CD14-positive monocyte (primary cell): ENCODE measurements at regions not wholly inside any gene's neighbourhood (a gene's known extent, or its start where the extent isn't known, plus 50 kb on each side); places are given as distances from the start of the nearest gene placed in this dataset.

Source experiments
- DNase-seq, 3 donors: peaks; one replicate each; pipeline ENCODE4 v3.0.0-alpha.2; 2011 to 2022
- H2AFZ ChIP-seq: 2 replicates; pipeline ENCODE4 v1.6.0; 2012; ENCODE audit warnings: mild to moderate bottlenecking, low read depth, low read length, inconsistent platforms; ENCODE audit not compliant: insufficient read depth, poor library complexity, severe bottlenecking
- H3K27ac ChIP-seq, 2 donors: 1 replicate in 1 of 2; 2 replicates in 1 of 2; pipeline ENCODE4 v1.5.1; 2012 to 2013; ENCODE audit warnings: low read length in 2 of 2, control low read depth in 1 of 2, inconsistent platforms in 1 of 2, low read depth in 1 of 2, mild to moderate bottlenecking in 1 of 2
- H3K27me3 ChIP-seq, 2 donors: one replicate each; pipeline versions ENCODE4 v1.6.0 to v1.6.1; 2011 to 2013; ENCODE audit warnings: low read length in 2 of 2; ENCODE audit not compliant: control insufficient read depth in 2 of 2, insufficient read depth in 2 of 2
- H3K36me3 ChIP-seq, 2 donors: replicated peaks in 1 of 2; 1 replicate in 1 of 2; 2 replicates in 1 of 2; pipeline versions ENCODE4 v1.5.1 to v1.6.1; 2012 to 2013; ENCODE audit warnings: low read length in 2 of 2, control low read depth in 1 of 2, inconsistent platforms in 1 of 2, mild to moderate bottlenecking in 1 of 2; ENCODE audit not compliant: insufficient read depth in 2 of 2, control insufficient read depth in 1 of 2
- H3K4me1 ChIP-seq, 2 donors: 1 replicate in 1 of 2; 2 replicates in 1 of 2; pipeline versions ENCODE4 v1.5.1 to v1.6.1; 2012 to 2013; ENCODE audit warnings: low read length in 2 of 2, control low read depth in 1 of 2, inconsistent platforms in 1 of 2, mild to moderate bottlenecking in 1 of 2, moderate library complexity in 1 of 2; ENCODE audit not compliant: insufficient read depth in 2 of 2, control insufficient read depth in 1 of 2
- H3K4me2 ChIP-seq: replicated peaks from 2 replicates; pipeline ENCODE3; 2012; ENCODE audit warnings: low read length, moderate library complexity, mild to moderate bottlenecking; ENCODE audit not compliant: poor library complexity, severe bottlenecking; ENCODE audit errors: extremely low read depth
- H3K4me3 ChIP-seq, 3 experiments: fragments of 200-600 bp in 1 of 3; sonication (generic) in 1 of 3; replicated peaks in 1 of 3; 1 replicate in 2 of 3; 2 replicates in 1 of 3; pipeline ENCODE4 v1.5.1; 2011 to 2013; ENCODE audit warnings: low read length in 3 of 3, mild to moderate bottlenecking in 3 of 3, control low read depth in 2 of 3, low read depth in 2 of 3, inconsistent platforms in 1 of 3, moderate library complexity in 1 of 3
- H3K79me2 ChIP-seq: 2 replicates; pipeline ENCODE4 v1.6.0; 2012; ENCODE audit warnings: mild to moderate bottlenecking, control low read depth, inconsistent platforms, low read length, moderate library complexity; ENCODE audit not compliant: insufficient read depth
- H3K9ac ChIP-seq: 2 replicates; pipeline ENCODE4 v1.6.0; 2017; ENCODE audit warnings: low read length, mild to moderate bottlenecking; ENCODE audit not compliant: insufficient read depth, poor library complexity, severe bottlenecking
- H3K9me3 ChIP-seq, 2 donors: replicated peaks in 1 of 2; 1 replicate in 1 of 2; 2 replicates in 1 of 2; pipeline versions ENCODE4 v1.5.1 to v1.6.1; 2012 to 2013; ENCODE audit warnings: low read length in 2 of 2, control low read depth in 1 of 2; ENCODE audit not compliant: control insufficient read depth in 1 of 2, insufficient read depth in 1 of 2
- H4K20me1 ChIP-seq: 2 replicates; pipeline ENCODE4 v1.6.0; 2012; ENCODE audit warnings: mild to moderate bottlenecking, low read length, control low read depth, moderate library complexity; ENCODE audit not compliant: insufficient read depth
- H3K27ac Mint-ChIP-seq, 7 donors: one replicate each; pipeline ENCODE4 v1.8.0; 2020; ENCODE audit warnings: mild to moderate bottlenecking in 7 of 7, mixed read lengths in 7 of 7, moderate library complexity in 6 of 7, inconsistent platforms in 2 of 7
- H3K27me3 Mint-ChIP-seq, 3 donors: one replicate each; pipeline ENCODE4 v1.8.0; 2021 to 2022; ENCODE audit warnings: low read depth in 3 of 3, mild to moderate bottlenecking in 3 of 3, mixed read lengths in 3 of 3, moderate library complexity in 3 of 3, inconsistent platforms in 1 of 3
- H3K36me3 Mint-ChIP-seq, 2 donors: one replicate each; pipeline ENCODE4 v1.8.0; 2020; ENCODE audit warnings: mixed read lengths in 2 of 2, inconsistent platforms in 1 of 2, mild to moderate bottlenecking in 1 of 2
- H3K4me1 Mint-ChIP-seq: one replicate; pipeline ENCODE4 v1.8.0; 2020; ENCODE audit warnings: mild to moderate bottlenecking, mixed read lengths
- H3K4me3 Mint-ChIP-seq, 2 donors: one replicate each; pipeline ENCODE4 v1.8.0; 2020; ENCODE audit warnings: mild to moderate bottlenecking in 2 of 2, mixed read lengths in 2 of 2, moderate library complexity in 1 of 2
- H3K9me3 Mint-ChIP-seq, 7 donors: one replicate each; pipeline ENCODE4 v1.8.0; 2020 to 2022; ENCODE audit warnings: mixed read lengths in 7 of 7, mild to moderate bottlenecking in 6 of 7, moderate library complexity in 6 of 7, inconsistent platforms in 2 of 7
- CTCF ChIP-seq: fragments of 200-600 bp; IDR thresholded peaks from one replicate; pipeline ENCODE4 v1.8.0; 2022; ENCODE audit warnings: antibody characterized with exemption, mild to moderate bottlenecking
- WGBS: methylation state at CpG from one replicate; pipeline ENCODE4 v1.1.5; 2013; ENCODE audit warnings: missing lambda C conversion rate; ENCODE audit not compliant: insufficient coverage; 5-methylcytosine and 5-hydroxymethylcytosine counted together
- intact Hi-C, 2 donors: fragments of 100-400 bp; cut with micrococcal nuclease; formaldehyde crosslinking; loops; one replicate each; pipeline versions ENCODE4 v1.15.0 to v1.15.1; 2023

DNA sequence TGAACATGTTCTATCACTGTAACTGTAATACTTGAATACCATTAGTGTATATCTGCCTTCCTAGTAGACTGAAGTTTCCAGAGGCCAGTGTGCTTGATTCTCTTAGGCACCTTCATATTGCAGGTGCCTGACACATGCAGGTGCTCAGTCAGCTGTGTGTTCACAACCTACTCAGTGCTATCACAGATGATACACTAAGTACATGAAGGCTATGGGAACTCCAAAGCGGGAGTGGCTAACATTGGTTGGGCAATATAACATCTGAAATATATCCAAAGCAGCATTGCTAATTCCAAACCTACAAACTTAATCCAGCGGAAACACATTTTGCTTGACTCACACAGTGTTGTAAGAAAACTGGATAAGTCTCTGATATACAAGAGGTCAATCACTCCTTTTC, 539.3 kb upstream of the ISX start:
- no peaks in the 10 kb centered on the region for H4K20me1 ChIP-seq
- no peak for DNase-seq
- H3K9me3 Mint-ChIP-seq = peaks cover 0 to 8% (median 2%) of the 10 kb centered on the region in 7 donors
- no peaks in the 10 kb centered on the region for H3K27me3 Mint-ChIP-seq
- no peaks in the 10 kb centered on the region for H3K36me3 ChIP-seq
- H3K9ac ChIP-seq = no peak overlapping the region
- H3K27me3 ChIP-seq = no peaks in the 10 kb centered on the region
- H3K9me3 ChIP-seq = peaks cover 0 to 6% of the 10 kb centered on the region in 2 donors
- no peaks in the 10 kb centered on the region for H3K4me1 ChIP-seq
- no peaks in the 10 kb centered on the region for H3K4me1 Mint-ChIP-seq
- no peak overlapping the region for H3K4me3 ChIP-seq
- intact Hi-C loops = no loop called here
- no peak overlapping the region for H3K27ac ChIP-seq
- no peak overlapping the region for H2AFZ ChIP-seq
- H3K27ac Mint-ChIP-seq = no peak overlapping the region
- H3K4me2 ChIP-seq = no peak overlapping the region
- no peak for TF ChIP-seq CTCF
- no peaks in the 10 kb centered on the region for H3K79me2 ChIP-seq
- H3K4me3 Mint-ChIP-seq = no peak overlapping the region
- no peaks in the 10 kb centered on the region for H3K36me3 Mint-ChIP-seq
- WGBS = no CpG with 5 or more reads among the region's 2 CpGs

DNA sequence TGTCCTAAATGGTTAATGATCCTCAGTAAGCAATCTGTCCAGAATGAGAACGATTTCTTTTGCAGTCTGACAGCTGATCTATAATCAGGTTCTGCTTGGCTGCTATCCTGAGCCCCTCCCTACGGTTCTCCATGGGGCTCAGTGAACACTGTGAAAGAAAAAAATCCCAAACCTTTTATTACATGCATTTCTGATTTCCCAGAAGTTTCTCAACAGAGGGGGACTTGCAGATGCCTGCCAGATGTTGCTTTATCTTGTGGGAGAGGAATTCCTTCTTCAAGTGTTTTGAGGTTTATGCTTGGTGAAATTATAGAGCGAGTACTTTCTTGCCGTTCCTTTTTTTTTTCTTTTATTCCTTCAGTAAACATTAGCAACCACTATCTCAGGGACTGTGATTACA, 531.9 kb upstream of the ISX start:
- no peaks in the 10 kb centered on the region for H3K36me3 ChIP-seq
- Mint-ChIP-seq H3K36me3 (no peaks in the 10 kb centered on the region), H3K4me1 (no peaks in the 10 kb centered on the region), H3K9me3 (peaks cover 2 to 20% (median 8%) of the 10 kb centered on the region in 7 donors), H3K4me3 (no peak overlapping the region), H3K27ac (no peak overlapping the region), H3K27me3 (peaks cover 0 to 2% (median 0%) of the 10 kb centered on the region in 3 donors)
- H3K9ac ChIP-seq = no peak overlapping the region
- no peak for DNase-seq
- no peak overlapping the region for H2AFZ ChIP-seq
- TF ChIP-seq CTCF = no peak
- H3K9me3 ChIP-seq = no peaks in the 10 kb centered on the region
- H3K79me2 ChIP-seq = no peaks in the 10 kb centered on the region
- H3K27me3 ChIP-seq = no peaks in the 10 kb centered on the region
- H3K4me3 ChIP-seq = no peak overlapping the region
- H4K20me1 ChIP-seq = no peaks in the 10 kb centered on the region
- no peak overlapping the region for H3K27ac ChIP-seq
- 80% methylated on average over 1 of the region's 4 CpGs for whole genome bisulfite sequencing
- intact Hi-C loops = no loop called here
- H3K4me1 ChIP-seq = no peaks in the 10 kb centered on the region
- no peak overlapping the region for H3K4me2 ChIP-seq
